CD4-positive, alpha-beta T cell treated with Interleukin-10 for 1 hour (primary cell): ENCODE measurements at regions not wholly inside any gene's neighbourhood (a gene's known extent, or its start where the extent isn't known, plus 50 kb on each side); places are given as distances from the start of the nearest gene placed in this dataset.

Experiments used
- DNase-seq: peaks from one replicate; pipeline ENCODE4 v3.0.0-alpha.2; 2020

GRCh38 chr5:104755806-104756205, 1193.2 kb upstream of the NUDT12 start:
- no peak for DNase-seq

- DNase-seq: no peak
Observed at GRCh38 chr5:104754311-104754995, 1191.9 kb upstream of the NUDT12 start.

- DNase-seq: no peak
Observed at GRCh38 chr5:104751969-104752368, 1189.4 kb upstream of the NUDT12 start.

- no peak for DNase-seq
Observed at GRCh38 chr5:104739905-104740304, 1177.3 kb upstream of the NUDT12 start.

- no peak for DNase-seq
Observed at GRCh38 chr5:104739503-104739902, 1176.9 kb upstream of the NUDT12 start.

- no peak for DNase-seq
Observed at GRCh38 chr5:104736073-104736472, 1173.5 kb upstream of the NUDT12 start.

GRCh38 chr5:104734046-104734445, 1171.5 kb upstream of the NUDT12 start:
- DNase-seq: no peak

- no peak for DNase-seq
Observed at GRCh38 chr5:104733063-104733669, 1170.6 kb upstream of the NUDT12 start.

GRCh38 chr5:104731331-104731730, 1168.7 kb upstream of the NUDT12 start:
- DNase-seq: no peak

GRCh38 chr5:104708027-104708426, 1145.4 kb upstream of the NUDT12 start:
- DNase-seq: no peak

GRCh38 chr5:104706600-104706999, 1144.0 kb upstream of the NUDT12 start:
- DNase-seq: no peak

GRCh38 chr5:104702212-104702611, 1139.6 kb upstream of the NUDT12 start:
- DNase-seq: no peak

- no peak for DNase-seq
Observed at GRCh38 chr5:104699438-104699837, 1136.8 kb upstream of the NUDT12 start.

GRCh38 chr5:104661256-104661655, 1098.7 kb upstream of the NUDT12 start:
- no peak for DNase-seq

- no peak for DNase-seq
Observed at GRCh38 chr5:104659497-104659896, 1096.9 kb upstream of the NUDT12 start.

GRCh38 chr5:104652271-104652861, 1089.8 kb upstream of the NUDT12 start:
- DNase-seq: no peak

GRCh38 chr5:104650313-104651055, 1087.9 kb upstream of the NUDT12 start:
- no peak for DNase-seq

- DNase-seq: no peak
Observed at GRCh38 chr5:104646416-104646815, 1083.8 kb upstream of the NUDT12 start.

GRCh38 chr5:104643320-104643719, 1080.7 kb upstream of the NUDT12 start:
- DNase-seq: no peak

- no peak for DNase-seq
Observed at GRCh38 chr5:104635227-104635626, 1072.6 kb upstream of the NUDT12 start.

- no peak for DNase-seq
Observed at GRCh38 chr5:104628911-104629310, 1066.3 kb upstream of the NUDT12 start.

GRCh38 chr5:104626122-104626521, 1063.5 kb upstream of the NUDT12 start:
- no peak for DNase-seq

- no peak for DNase-seq
Observed at GRCh38 chr5:104612005-104612404, 1049.4 kb upstream of the NUDT12 start.
